OCI-LY3 (cell line): ENCODE measurements at regions not wholly inside any gene's neighbourhood (a gene's known extent, or its start where the extent isn't known, plus 50 kb on each side); places are given as distances from the start of the nearest gene placed in this dataset.

Experiments
- H2AFZ ChIP-seq: fragments of 200-600, 300-600 bp; shearing (Covaris generic); 2 replicates; pipeline ENCODE4 v1.6.0; 2014; ENCODE audit warnings: antibody characterized with exemption, low read depth, low read length
- H3K27ac ChIP-seq: fragments of 200-600, 300-600 bp; sonication (generic); 2 replicates; pipeline ENCODE4 v1.5.1; 2014; ENCODE audit warnings: mild to moderate bottlenecking, low read length, moderate library complexity, mixed read lengths
- H3K27me3 ChIP-seq: fragments of 200-600, 300-600 bp; sonication (generic); 2 replicates; pipeline ENCODE4 v1.6.1; 2014; ENCODE audit warnings: low read depth, low read length, mixed read lengths
- H3K36me3 ChIP-seq: fragments of 200-600, 300-600 bp; sonication (generic); replicated peaks from 2 replicates; pipeline ENCODE3; 2014; ENCODE audit warnings: low read depth, low read length, mixed read lengths
- H3K4me1 ChIP-seq: fragments of 300-600, 200-600 bp; sonication (generic); 2 replicates; pipeline ENCODE4 v1.6.1; 2014; ENCODE audit warnings: low read length, mixed read lengths
- H3K4me2 ChIP-seq: fragments of 200-600, 300-600 bp; sonication (generic); 2 replicates; pipeline ENCODE4 v1.6.1; 2014; ENCODE audit warnings: low read length, mixed read lengths
- H3K4me3 ChIP-seq: fragments of 300-600, 200-600 bp; sonication (generic); 2 replicates; pipeline ENCODE4 v1.5.1; 2014; ENCODE audit warnings: antibody characterized with exemption, mild to moderate bottlenecking, low read length, moderate library complexity
- H3K79me2 ChIP-seq: fragments of 300-600, 200-600 bp; shearing (Covaris generic); 2 replicates; pipeline ENCODE4 v1.6.1; 2014; ENCODE audit warnings: mild to moderate bottlenecking, low read length, mixed read lengths
- H3K9ac ChIP-seq: fragments of 300-600, 200-600 bp; shearing (Covaris generic); 2 replicates; pipeline ENCODE4 v1.6.0; 2014; ENCODE audit warnings: mild to moderate bottlenecking, low read length, moderate library complexity
- H3K9me3 ChIP-seq: fragments of 200-600, 300-600 bp; shearing (Covaris generic); 2 replicates; pipeline ENCODE4 v1.6.1; 2014; ENCODE audit warnings: low read length, mixed read lengths; ENCODE audit not compliant: insufficient read depth
- H4K20me1 ChIP-seq: fragments of 200-600, 300-600 bp; sonication (generic); 2 replicates; pipeline ENCODE4 v1.6.1; 2016; ENCODE audit warnings: low read length, mixed read lengths; ENCODE audit not compliant: insufficient read depth
- CTCF ChIP-seq: fragments of 200-600, 300-600 bp; sonication (generic); IDR thresholded peaks from 2 replicates; pipeline ENCODE4 v1.5.1; 2014; ENCODE audit warnings: antibody characterized with exemption, low read length, low read depth
- EZH2phosphoT487 ChIP-seq: fragments of 200-600 bp; shearing (Covaris generic); IDR thresholded peaks from 2 replicates; pipeline ENCODE4 v1.6.1; 2018; ENCODE audit warnings: antibody characterized with exemption, mixed run types, low read depth

DNA sequence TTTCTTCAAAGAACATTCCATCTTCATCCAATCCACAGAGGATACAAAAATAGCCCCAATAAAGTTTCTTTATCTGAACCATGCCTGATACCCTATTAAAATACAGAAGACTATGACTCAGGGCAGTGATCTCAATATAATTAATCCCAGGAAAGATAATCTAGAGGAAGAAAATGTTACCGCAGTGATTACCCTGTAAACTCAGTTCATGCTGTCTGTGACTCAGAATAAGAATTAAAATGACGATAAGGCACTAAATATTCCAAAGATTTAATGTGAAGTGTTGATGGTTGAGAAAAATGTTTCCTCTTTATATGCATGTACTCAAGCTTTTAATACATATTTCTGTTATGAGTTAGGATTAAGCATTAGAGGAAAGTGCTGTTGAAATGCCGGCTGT, 88.6 kb upstream of the LYPLAL1 start:
- Histone ChIP-seq H3K9me3 (no peaks in the 10 kb centered on the region), H3K9ac (no peak overlapping the region), H3K4me3 (no peak overlapping the region), H4K20me1 (no peaks in the 10 kb centered on the region), H3K27ac (no peak overlapping the region), H3K4me1 (peaks cover 22% of the 10 kb centered on the region), H3K4me2 (no peak overlapping the region), H3K27me3 (no peaks in the 10 kb centered on the region), H3K79me2 (no peaks in the 10 kb centered on the region), H2AFZ (no peak overlapping the region), H3K36me3 (no peaks in the 10 kb centered on the region)
- TF ChIP-seq EZH2phosphoT487 (no peak), CTCF (no peak)

DNA sequence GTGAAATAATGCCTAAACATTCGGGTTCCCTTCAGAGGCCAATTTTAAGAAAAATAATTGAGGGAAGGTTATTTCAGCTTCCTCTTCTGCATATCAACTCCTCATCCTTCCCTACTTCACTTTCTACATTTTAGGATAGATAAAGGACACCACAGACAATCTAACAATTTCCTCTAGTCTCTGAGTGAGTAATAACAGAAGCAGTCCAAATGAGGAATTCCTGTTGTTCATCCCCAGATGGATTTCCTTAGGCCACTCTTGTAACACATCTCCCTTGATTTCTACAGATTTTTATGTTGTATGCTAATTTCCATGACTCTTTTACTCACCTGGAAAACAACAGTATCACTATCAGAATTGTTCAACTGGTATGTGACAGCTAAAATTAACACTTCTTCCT, 87.7 kb upstream of the LYPLAL1 start:
- no peak overlapping the region for H3K4me3 ChIP-seq
- H3K27ac ChIP-seq = no peak overlapping the region
- H4K20me1 ChIP-seq = no peaks in the 10 kb centered on the region
- no peaks in the 10 kb centered on the region for H3K36me3 ChIP-seq
- H3K9me3 ChIP-seq = no peaks in the 10 kb centered on the region
- no peak overlapping the region for H3K9ac ChIP-seq
- no peaks in the 10 kb centered on the region for H3K79me2 ChIP-seq
- no peak overlapping the region for H2AFZ ChIP-seq
- no peak overlapping the region for H3K4me2 ChIP-seq
- TF ChIP-seq CTCF (no peak), EZH2phosphoT487 (no peak)
- H3K4me1 ChIP-seq = peaks cover 31% of the 10 kb centered on the region
- H3K27me3 ChIP-seq = no peaks in the 10 kb centered on the region

DNA sequence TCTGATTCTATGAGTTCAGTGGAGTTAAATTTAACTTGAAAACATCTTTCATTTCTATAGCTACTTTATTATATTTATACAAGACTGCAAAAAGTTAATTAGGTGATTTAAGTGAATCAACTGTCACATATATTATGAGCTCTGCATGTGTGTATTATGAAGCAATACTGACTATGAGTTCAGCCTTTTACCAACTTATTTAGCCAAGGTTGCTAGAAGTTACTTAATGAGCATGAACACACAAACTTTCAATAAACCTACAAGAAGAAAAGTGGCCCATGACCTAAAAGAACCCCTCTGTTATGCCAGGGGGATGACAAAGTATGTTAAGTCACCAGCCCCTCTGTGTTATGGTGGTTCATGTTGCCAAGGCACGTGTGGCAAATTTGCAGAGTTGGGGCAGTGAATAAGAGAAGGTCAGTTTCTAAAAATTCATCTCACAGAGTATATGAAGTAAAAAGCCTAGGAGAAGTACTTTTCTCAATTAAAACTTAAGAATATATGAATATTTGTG, 86.7 kb upstream of the LYPLAL1 start:
- Histone ChIP-seq H3K79me2 (no peaks in the 10 kb centered on the region), H3K27ac (no peak overlapping the region), H3K4me2 (no peak overlapping the region), H3K4me3 (no peak overlapping the region), H2AFZ (no peak overlapping the region), H3K9ac (no peak overlapping the region), H3K27me3 (no peaks in the 10 kb centered on the region), H4K20me1 (no peaks in the 10 kb centered on the region), H3K36me3 (no peaks in the 10 kb centered on the region), H3K4me1 (peaks cover 30% of the 10 kb centered on the region), H3K9me3 (no peaks in the 10 kb centered on the region)
- TF ChIP-seq CTCF = no peak
- TF ChIP-seq EZH2phosphoT487 = no peak

DNA sequence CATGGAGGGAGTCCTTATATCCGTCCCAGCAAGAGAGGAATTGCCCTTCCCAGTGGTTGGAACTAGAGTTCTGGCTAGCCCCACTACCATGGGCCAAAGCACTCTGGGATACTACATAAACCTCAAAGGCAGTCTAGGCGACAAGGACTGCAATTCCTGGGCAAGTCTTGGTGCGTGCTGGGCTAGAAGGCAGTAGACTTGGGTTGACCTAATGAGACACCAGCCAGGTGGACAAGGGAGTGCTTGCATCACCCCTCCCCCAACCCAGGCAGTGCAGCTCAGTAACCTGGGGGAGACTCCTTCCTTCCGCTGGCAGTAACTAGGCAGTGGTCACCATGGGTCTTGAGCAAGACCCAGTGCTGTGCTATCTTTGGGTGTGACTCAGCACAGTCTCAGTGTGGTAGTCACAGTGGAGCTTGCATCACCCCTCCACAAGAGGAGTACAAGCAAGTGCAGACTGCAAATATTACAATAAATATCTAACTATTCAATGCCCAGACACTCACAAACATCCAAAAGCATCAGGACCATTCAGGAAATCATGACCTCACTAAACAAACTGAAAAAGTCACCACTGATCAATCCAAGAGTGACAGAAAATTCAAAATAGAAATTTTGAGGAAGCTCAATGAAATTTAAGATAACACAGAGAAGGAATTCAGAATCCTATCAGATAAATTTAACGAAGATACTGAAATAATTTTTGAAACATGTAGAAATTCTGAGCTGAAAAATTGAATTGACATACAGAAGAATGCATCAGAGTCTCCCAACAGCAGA, 84.7 kb upstream of the LYPLAL1 start:
- Histone ChIP-seq H3K27ac (no peak overlapping the region), H3K4me3 (no peak overlapping the region), H3K36me3 (no peaks in the 10 kb centered on the region), H3K27me3 (no peaks in the 10 kb centered on the region), H3K9ac (no peak overlapping the region), H4K20me1 (no peaks in the 10 kb centered on the region), H3K4me1 (peaks cover 27% of the 10 kb centered on the region), H3K9me3 (0 out of 2 replicates have a peak, but pooled peaks cover 3% of the 10 kb centered on the region), H3K4me2 (no peak overlapping the region), H3K79me2 (no peaks in the 10 kb centered on the region), H2AFZ (no peak overlapping the region)
- TF ChIP-seq CTCF = no peak
- TF ChIP-seq EZH2phosphoT487 = no peak
